DOHH2 (cell line): ENCODE measurements at regions not wholly inside any gene's neighbourhood (a gene's known extent, or its start where the extent isn't known, plus 50 kb on each side); places are given as distances from the start of the nearest gene placed in this dataset.

Experiments used
- EZH2phosphoT487 ChIP-seq: fragments of 200-600 bp; sonication (generic); IDR thresholded peaks from 2 replicates; pipeline ENCODE4 v1.6.1; 2017; ENCODE audit warnings: borderline replicate concordance, mild to moderate bottlenecking, antibody characterized with exemption, low read length, moderate library complexity, mixed read lengths
- TF ChIP-seq, protein P1 (sequence below): fragments of 200-600 bp; sonication (generic); IDR thresholded peaks from one replicate; pipeline ENCODE4 v1.5.1; 2014; ENCODE audit warnings: antibody characterized with exemption, mild to moderate bottlenecking, low read depth, low read length; ENCODE audit not compliant: poor library complexity, severe bottlenecking

DNA sequence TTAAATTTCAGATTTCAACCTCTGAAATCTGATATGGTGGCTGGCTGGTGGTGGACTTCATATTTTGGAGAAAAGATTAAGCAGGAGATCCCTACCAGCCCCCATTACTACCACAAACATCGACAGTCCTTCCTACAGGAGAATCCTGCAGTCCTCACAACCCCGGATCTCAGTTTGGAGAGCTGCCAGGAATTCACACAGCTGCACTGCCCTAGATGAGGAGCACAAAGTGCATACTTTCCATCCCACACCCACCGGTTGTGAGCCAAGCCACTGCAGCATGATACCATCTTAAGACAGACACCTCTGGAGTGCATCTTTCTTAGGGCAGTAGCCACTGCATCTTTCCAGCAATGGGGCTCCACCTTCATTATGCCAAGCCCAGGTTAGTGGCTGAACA lies 185.5 kb upstream of the GPR149 start:
- TF ChIP-seq, protein P1, sequence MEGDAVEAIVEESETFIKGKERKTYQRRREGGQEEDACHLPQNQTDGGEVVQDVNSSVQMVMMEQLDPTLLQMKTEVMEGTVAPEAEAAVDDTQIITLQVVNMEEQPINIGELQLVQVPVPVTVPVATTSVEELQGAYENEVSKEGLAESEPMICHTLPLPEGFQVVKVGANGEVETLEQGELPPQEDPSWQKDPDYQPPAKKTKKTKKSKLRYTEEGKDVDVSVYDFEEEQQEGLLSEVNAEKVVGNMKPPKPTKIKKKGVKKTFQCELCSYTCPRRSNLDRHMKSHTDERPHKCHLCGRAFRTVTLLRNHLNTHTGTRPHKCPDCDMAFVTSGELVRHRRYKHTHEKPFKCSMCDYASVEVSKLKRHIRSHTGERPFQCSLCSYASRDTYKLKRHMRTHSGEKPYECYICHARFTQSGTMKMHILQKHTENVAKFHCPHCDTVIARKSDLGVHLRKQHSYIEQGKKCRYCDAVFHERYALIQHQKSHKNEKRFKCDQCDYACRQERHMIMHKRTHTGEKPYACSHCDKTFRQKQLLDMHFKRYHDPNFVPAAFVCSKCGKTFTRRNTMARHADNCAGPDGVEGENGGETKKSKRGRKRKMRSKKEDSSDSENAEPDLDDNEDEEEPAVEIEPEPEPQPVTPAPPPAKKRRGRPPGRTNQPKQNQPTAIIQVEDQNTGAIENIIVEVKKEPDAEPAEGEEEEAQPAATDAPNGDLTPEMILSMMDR: no peak
- no peak for TF ChIP-seq EZH2phosphoT487
